Heart right ventricle (tissue), 16 donors: ENCODE measurements at regions not wholly inside any gene's neighbourhood (a gene's known extent, or its start where the extent isn't known, plus 50 kb on each side); places are given as distances from the start of the nearest gene placed in this dataset.

Source experiments
- ATAC-seq, 8 donors: fragments of 200-7000 bp; cut with Tn5 transposase; one replicate each; pipeline ENCODE4 v1.9.1; 2020; ENCODE audit warnings: mild to moderate bottlenecking in 8 of 8, moderate library complexity in 8 of 8, moderate number of reproducible peaks in 1 of 8
- DNase-seq, 2 donors: peaks; one replicate each; pipeline ENCODE4 v3.0.0-alpha.2; 2020
- H3K27ac ChIP-seq, 10 donors: fragments of 200-600 bp; sonication (generic) in 2 of 10; one replicate each; pipeline versions ENCODE4 v1.5.0 to v1.8.0; 2020 to 2022; ENCODE audit warnings: mild to moderate bottlenecking in 3 of 10
- H3K27me3 ChIP-seq, 7 donors: fragments of 200-600 bp; one replicate each; pipeline ENCODE4 v1.8.0; 2021 to 2022; ENCODE audit warnings: mild to moderate bottlenecking in 2 of 7
- H3K36me3 ChIP-seq, 9 donors: fragments of 200-600 bp; sonication (generic) in 1 of 9; one replicate each; pipeline versions ENCODE4 v1.5.0 to v1.8.0; 2020 to 2022; ENCODE audit warnings: mild to moderate bottlenecking in 2 of 9
- H3K4me1 ChIP-seq, 9 donors: fragments of 200-600 bp; sonication (generic) in 1 of 9; one replicate each; pipeline versions ENCODE4 v1.5.0 to v1.8.0; 2020 to 2022; ENCODE audit warnings: mild to moderate bottlenecking in 4 of 9
- H3K4me3 ChIP-seq, 10 donors: fragments of 200-600 bp; sonication (generic) in 2 of 10; one replicate each; pipeline versions ENCODE4 v1.5.0 to v1.8.0; 2020 to 2022; ENCODE audit warnings: mild to moderate bottlenecking in 7 of 10, moderate library complexity in 2 of 10
- H3K9me3 ChIP-seq, 11 donors: fragments of 200-600 bp in 10 of 11; sonication (generic) in 2 of 11; one replicate each; pipeline versions ENCODE4 v1.5.0 to v1.8.0; 2013 to 2022; ENCODE audit warnings: mild to moderate bottlenecking in 2 of 11, control low read depth in 1 of 11, moderate library complexity in 1 of 11
- WGBS, 2 donors: extraction: QIAGEN DNeasy Blood & Tissue Kit; methylation state at CpG; one replicate each; pipeline ENCODE4 v1.1.7; 2013; ENCODE audit warnings: inconsistent platforms in 1 of 2; 5-methylcytosine and 5-hydroxymethylcytosine counted together
- intact Hi-C, 10 donors: fragments of 100-400 bp; cut with DNase I; formaldehyde crosslinking; loops; one replicate each; pipeline versions ENCODE4 v1.11.1 to v1.14.2; 2022
- TF ChIP-seq, protein P1 (sequence below), 9 donors: fragments of 200-600 bp; sonication (generic) in 2 of 9; IDR thresholded peaks; one replicate each; pipeline versions ENCODE4 v1.5.0 to v1.8.0; 2021 to 2022; ENCODE audit warnings: antibody characterized with exemption in 9 of 9, mild to moderate bottlenecking in 5 of 9, moderate library complexity in 1 of 9
- donor health status: Arrhythmogenic right ventricular cardiomyopathy.
- donor health status: ischemic (EF 13 %, LVEDD 7.1; RV severe dilation, severe dysfunction).
- donor health status: healthy with polysubstance abuse.
- donor health status: DM: no; HTN: yes; CAD: no.
- donor health status: DM: no; HTN: no; CAD: no.
- donor health status: ischemic (EF 25% LVEDD 6.9; RV normal size, moderate dysfunction).
- donor health status: ischemic (EF 25% LVEDD 5.7; RV mildly dilated, moderate dysfunction).
- donor health status: healthy.
- donor health status: DM: yes; HTN: yes; CAD: no.
- donor health status: Ischemic cardiomyopathy.
- donor health status: ischemic (EF 35%, LVEDD 5.7; RV mildly dilated, moderate dysfunction).
- donor health status: nonischemic (EF 11% LVEDD 7.7; RV severe dilation, severe dysfunction).
- donor health status: DM: yes; HTN: yes; CAD: no.
- donor health status: PGD.
- donor health status: ischemic (EF 29% LVEDD 5.4; RV normal size, mild dysfunction).
- donor health status: nonischemic (EF 23%, LVEDD 6.1; RV moderate dilation, normal function).

DNA sequence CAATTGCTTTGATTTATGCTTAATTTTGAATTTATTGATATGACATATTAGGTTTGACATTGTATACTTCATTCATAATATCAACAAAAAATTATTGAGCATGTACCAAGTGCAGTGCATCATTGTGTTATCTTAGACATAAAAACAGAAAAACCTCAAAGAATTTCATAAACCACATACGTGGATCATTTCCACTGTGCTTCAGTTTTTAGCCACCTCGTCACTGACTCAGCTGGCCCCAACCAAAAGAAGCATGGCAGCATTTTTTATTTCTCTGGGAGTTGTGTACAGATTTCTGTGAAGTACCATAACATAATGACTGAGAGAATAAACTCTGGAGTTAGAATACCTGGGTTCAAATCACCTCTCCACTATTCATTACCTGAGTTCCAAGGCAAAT is 95.6 kb upstream of the C1orf87 start:
- no peak overlapping the region for H3K27ac ChIP-seq
- TF ChIP-seq, protein P1, sequence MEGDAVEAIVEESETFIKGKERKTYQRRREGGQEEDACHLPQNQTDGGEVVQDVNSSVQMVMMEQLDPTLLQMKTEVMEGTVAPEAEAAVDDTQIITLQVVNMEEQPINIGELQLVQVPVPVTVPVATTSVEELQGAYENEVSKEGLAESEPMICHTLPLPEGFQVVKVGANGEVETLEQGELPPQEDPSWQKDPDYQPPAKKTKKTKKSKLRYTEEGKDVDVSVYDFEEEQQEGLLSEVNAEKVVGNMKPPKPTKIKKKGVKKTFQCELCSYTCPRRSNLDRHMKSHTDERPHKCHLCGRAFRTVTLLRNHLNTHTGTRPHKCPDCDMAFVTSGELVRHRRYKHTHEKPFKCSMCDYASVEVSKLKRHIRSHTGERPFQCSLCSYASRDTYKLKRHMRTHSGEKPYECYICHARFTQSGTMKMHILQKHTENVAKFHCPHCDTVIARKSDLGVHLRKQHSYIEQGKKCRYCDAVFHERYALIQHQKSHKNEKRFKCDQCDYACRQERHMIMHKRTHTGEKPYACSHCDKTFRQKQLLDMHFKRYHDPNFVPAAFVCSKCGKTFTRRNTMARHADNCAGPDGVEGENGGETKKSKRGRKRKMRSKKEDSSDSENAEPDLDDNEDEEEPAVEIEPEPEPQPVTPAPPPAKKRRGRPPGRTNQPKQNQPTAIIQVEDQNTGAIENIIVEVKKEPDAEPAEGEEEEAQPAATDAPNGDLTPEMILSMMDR (IDR thresholded peaks at IDR 0.05): no peak
- 77 to 89% methylated on average over 2 of the region's 2 CpGs for WGBS, 2 donors
- DNase-seq (no peak), ATAC-seq (no peak)
- H3K36me3 ChIP-seq: no peaks in the 10 kb centered on the region
- H3K9me3 ChIP-seq: peaks cover 0 to 6% (median 0%) of the 10 kb centered on the region in 11 donors
- H3K4me3 ChIP-seq: no peak overlapping the region
- H3K4me1 ChIP-seq: no peaks in the 10 kb centered on the region
- intact Hi-C loops: no loop called here
- H3K27me3 ChIP-seq: peaks cover 0 to 9% (median 0%) of the 10 kb centered on the region in 7 donors

DNA sequence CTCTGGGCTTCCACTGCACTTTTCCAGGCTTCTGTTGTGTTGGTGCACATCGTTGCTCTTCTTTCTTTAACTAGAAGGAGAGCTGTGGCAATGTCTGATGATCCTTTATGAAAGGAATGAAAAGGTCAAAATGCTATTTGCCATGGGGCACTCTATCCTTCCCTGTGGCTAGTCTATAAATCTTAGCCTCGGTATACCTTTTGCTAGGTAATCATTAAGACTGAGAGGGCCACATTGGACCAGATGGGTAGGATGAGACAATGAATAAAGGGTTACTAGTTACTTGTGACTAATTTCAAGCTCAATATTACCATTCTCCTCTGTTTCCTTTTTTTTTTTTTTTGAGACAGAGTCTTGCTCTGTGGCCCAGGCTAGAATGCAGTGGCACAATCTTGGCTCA is 89.4 kb upstream of the C1orf87 start:
- Histone ChIP-seq H3K4me3 (no peak overlapping the region), H3K27me3 (peaks cover 0 to 9% (median 0%) of the 10 kb centered on the region in 7 donors), H3K9me3 (no peaks in the 10 kb centered on the region), H3K4me1 (no peaks in the 10 kb centered on the region), H3K36me3 (no peaks in the 10 kb centered on the region), H3K27ac (no peak overlapping the region)
- TF ChIP-seq, protein P1 (IDR thresholded peaks at IDR 0.05): no peak
- 86 to 89% methylated on average over 2 of the region's 2 CpGs for WGBS, 2 donors
- no peak for DNase-seq
- intact Hi-C loops: no loop called here
- ATAC-seq: no peak

DNA sequence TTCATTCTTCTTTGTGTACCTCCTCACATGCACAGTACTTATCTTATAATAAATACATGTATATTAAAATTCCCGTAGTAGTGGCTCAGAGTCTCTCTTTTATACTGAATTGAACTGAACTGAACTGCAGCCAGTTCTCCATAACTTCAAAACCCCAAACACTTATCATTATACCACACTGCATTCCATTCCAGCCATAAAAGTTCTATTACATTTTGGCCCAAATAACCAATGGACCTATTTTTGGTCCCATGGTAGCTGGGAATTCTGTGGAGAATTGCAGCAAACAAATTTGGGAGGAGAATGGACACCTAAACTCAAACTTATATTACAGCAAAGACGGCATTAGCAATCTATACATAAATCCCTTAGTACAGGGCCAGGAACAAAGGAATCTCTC is 86.6 kb upstream of the C1orf87 start:
- H3K27ac ChIP-seq: no peak overlapping the region
- no peaks in the 10 kb centered on the region for H3K9me3 ChIP-seq
- DNase-seq: no peak
- intact Hi-C loops: no loop called here
- TF ChIP-seq, protein P1 (IDR thresholded peaks at IDR 0.05): no peak
- H3K36me3 ChIP-seq: no peaks in the 10 kb centered on the region
- H3K4me1 ChIP-seq: no peaks in the 10 kb centered on the region
- WGBS, 2 donors: 95% methylated on average over 2 of the region's 2 CpGs
- ATAC-seq: no peak
- H3K4me3 ChIP-seq: no peak overlapping the region
- H3K27me3 ChIP-seq: peaks cover 0 to 5% (median 0%) of the 10 kb centered on the region in 7 donors

DNA sequence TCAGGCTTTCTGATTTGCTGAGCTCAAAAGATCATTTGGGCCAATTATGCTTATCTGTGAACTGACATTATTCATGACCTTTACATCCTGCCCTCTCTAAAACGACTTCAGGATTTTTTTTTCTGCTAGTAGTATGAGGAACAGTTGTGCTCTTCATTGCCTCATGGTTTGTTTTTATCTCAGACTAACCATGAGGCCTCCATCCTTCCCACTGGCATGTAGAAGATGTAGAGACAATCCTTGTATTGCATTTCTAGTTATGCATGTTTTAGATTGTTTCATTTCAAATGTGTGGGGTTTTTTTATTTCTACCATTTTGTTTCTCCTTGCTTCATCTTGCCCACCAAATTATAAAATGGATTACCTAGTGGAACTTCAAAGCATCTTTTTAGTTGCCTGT is 82.8 kb upstream of the C1orf87 start:
- no peak for DNase-seq
- WGBS, 2 donors: 7 to 16% methylated on average over 1 of the region's 1 CpG
- TF ChIP-seq, protein P1 (IDR thresholded peaks at IDR 0.05): no peak

More for the DNA sequence above, 82.8 kb upstream of the C1orf87 start:
- no peak for ATAC-seq
- Histone ChIP-seq H3K9me3 (no peaks in the 10 kb centered on the region), H3K27me3 (no peaks in the 10 kb centered on the region), H3K27ac (no peak overlapping the region), H3K4me3 (no peak overlapping the region), H3K4me1 (no peaks in the 10 kb centered on the region), H3K36me3 (no peaks in the 10 kb centered on the region)
- intact Hi-C loops: loop anchor here in 2 of 10 donors (10.0 kb wide), 2 partner anchors 888 to 1698 kb away; no protein-coding TSS in a partner anchor
